Peyer's patch (tissue), 4 donors: ENCODE measurements at regions not wholly inside any gene's neighbourhood (a gene's known extent, or its start where the extent isn't known, plus 50 kb on each side); places are given as distances from the start of the nearest gene placed in this dataset.

ENCODE experiments used
- DNase-seq, 3 donors: peaks; one replicate each; pipeline ENCODE4 v3.0.0-alpha.2; 2017 to 2019
- H3K27ac ChIP-seq, 4 donors: fragments of 200-600 bp; sonication (generic); one replicate each; pipeline ENCODE4 v1.5.1; 2016 to 2019
- H3K27me3 ChIP-seq, 2 donors: fragments of 200-600 bp; sonication (generic); one replicate each; pipeline ENCODE4 v1.5.1; 2019
- H3K36me3 ChIP-seq, 3 donors: fragments of 200-600 bp; sonication (generic); one replicate each; pipeline ENCODE4 v1.5.1; 2016 to 2019
- H3K4me1 ChIP-seq, 4 donors: fragments of 200-600 bp; sonication (generic); one replicate each; pipeline ENCODE4 v1.5.1; 2016 to 2019
- H3K4me3 ChIP-seq, 4 donors: fragments of 200-600 bp; sonication (generic); 1 replicate in 3 of 4; 2 replicates in 1 of 4; pipeline ENCODE4 v1.5.1; 2016 to 2019; ENCODE audit warnings: mild to moderate bottlenecking in 1 of 4
- H3K9me3 ChIP-seq, 4 donors: fragments of 200-600 bp; sonication (generic); one replicate each; pipeline ENCODE4 v1.5.1; 2016 to 2019; ENCODE audit warnings: mild to moderate bottlenecking in 1 of 4
- POLR2A ChIP-seq, 2 donors: fragments of 450-650 bp; IDR thresholded peaks; one replicate each; pipeline ENCODE4 v1.5.1; 2017; ENCODE audit warnings: antibody characterized with exemption in 2 of 2, mild to moderate bottlenecking in 2 of 2, moderate library complexity in 2 of 2
- TF ChIP-seq, protein P1 (sequence below), 6 experiments: fragments of 450-650 bp in 4 of 6; fragments of 200-600 bp in 2 of 6; sonication (generic) in 1 of 6; IDR thresholded peaks; one replicate each; pipeline ENCODE4 v1.5.1; 2017 to 2019; ENCODE audit warnings: antibody characterized with exemption in 6 of 6, mild to moderate bottlenecking in 3 of 6, moderate library complexity in 1 of 6

DNA sequence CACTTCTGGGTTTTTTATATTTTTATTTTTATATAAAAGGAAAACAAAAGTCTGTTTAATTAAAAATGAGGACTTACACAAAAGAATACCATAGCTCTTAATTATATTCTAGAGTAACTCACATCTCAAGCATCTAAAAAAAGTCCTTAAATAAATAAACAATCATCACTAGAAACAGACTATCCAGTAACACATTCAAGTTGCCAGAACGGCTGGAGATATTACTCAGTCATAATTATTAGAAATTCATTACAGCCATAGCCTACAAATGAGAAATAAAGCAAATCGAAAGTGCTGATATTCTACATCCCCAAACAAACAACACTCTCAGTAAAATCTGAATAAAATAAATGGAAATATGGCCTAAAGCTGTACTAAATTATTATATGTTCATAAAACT lies 182.5 kb upstream of the C11orf58 start:
- no peak overlapping the region for H3K4me3 ChIP-seq
- DNase-seq, result no peak
- no peaks in the 10 kb centered on the region for H3K36me3 ChIP-seq
- no peak overlapping the region for H3K27ac ChIP-seq
- TF ChIP-seq, protein P1, sequence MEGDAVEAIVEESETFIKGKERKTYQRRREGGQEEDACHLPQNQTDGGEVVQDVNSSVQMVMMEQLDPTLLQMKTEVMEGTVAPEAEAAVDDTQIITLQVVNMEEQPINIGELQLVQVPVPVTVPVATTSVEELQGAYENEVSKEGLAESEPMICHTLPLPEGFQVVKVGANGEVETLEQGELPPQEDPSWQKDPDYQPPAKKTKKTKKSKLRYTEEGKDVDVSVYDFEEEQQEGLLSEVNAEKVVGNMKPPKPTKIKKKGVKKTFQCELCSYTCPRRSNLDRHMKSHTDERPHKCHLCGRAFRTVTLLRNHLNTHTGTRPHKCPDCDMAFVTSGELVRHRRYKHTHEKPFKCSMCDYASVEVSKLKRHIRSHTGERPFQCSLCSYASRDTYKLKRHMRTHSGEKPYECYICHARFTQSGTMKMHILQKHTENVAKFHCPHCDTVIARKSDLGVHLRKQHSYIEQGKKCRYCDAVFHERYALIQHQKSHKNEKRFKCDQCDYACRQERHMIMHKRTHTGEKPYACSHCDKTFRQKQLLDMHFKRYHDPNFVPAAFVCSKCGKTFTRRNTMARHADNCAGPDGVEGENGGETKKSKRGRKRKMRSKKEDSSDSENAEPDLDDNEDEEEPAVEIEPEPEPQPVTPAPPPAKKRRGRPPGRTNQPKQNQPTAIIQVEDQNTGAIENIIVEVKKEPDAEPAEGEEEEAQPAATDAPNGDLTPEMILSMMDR (IDR thresholded peaks at IDR 0.05), result no peak
- H3K4me1 ChIP-seq, result no peaks in the 10 kb centered on the region
- no peaks in the 10 kb centered on the region for H3K27me3 ChIP-seq
- H3K9me3 ChIP-seq, result no peaks in the 10 kb centered on the region

DNA sequence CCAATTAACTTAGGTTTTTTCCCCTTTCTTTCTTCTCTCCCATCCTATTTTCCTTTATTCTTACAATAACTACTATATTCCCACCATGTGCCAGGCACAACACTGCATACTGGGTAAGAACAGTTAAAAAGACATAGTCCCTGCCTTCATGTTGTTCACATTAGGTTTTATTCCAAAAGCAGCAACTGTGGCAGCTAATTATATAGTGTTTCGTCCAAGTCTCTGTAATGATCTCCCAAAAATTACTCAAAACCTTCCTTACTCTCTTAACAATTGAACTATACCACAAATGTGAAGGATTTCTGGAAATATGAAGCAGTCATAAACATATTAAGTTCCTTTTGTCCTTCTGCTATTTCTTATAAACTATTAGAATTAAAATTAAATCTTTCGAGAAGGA lies 184.1 kb upstream of the C11orf58 start:
- Histone ChIP-seq H3K36me3 (no peaks in the 10 kb centered on the region), H3K27me3 (no peaks in the 10 kb centered on the region), H3K27ac (no peak overlapping the region), H3K4me3 (no peak overlapping the region), H3K9me3 (no peaks in the 10 kb centered on the region), H3K4me1 (no peaks in the 10 kb centered on the region)
- no peak for DNase-seq
- TF ChIP-seq, protein P1 (IDR thresholded peaks at IDR 0.05), result no peak
- TF ChIP-seq POLR2A (IDR thresholded peaks at IDR 0.05), result no peak

DNA sequence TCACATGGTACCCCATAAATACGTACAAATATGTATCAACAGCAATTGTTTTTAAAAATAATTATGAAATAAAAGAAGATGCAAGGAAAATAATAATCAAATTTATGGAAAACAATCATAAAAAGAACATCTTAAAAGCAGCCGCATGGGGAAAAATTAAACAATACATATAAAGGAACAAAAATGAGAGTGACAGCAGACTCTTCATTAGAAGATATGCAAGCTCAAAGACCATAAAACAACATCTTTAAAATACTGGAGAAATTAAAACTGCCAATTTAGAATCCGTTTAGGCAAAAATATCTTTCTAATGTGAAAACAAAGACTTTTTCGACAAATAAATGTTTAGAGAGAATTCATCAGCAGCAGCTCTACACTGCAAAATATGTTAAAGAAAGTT lies 190.6 kb upstream of the C11orf58 start:
- DNase-seq, result no peak
- H3K4me1 ChIP-seq, result no peaks in the 10 kb centered on the region
- no peak overlapping the region for H3K27ac ChIP-seq
- no peaks in the 10 kb centered on the region for H3K27me3 ChIP-seq
- TF ChIP-seq, protein P1 (IDR thresholded peaks at IDR 0.05), result no peak
- no peak for TF ChIP-seq POLR2A (IDR thresholded peaks at IDR 0.05)
- no peaks in the 10 kb centered on the region for H3K9me3 ChIP-seq
- H3K36me3 ChIP-seq, result no peaks in the 10 kb centered on the region
- no peak overlapping the region for H3K4me3 ChIP-seq

DNA sequence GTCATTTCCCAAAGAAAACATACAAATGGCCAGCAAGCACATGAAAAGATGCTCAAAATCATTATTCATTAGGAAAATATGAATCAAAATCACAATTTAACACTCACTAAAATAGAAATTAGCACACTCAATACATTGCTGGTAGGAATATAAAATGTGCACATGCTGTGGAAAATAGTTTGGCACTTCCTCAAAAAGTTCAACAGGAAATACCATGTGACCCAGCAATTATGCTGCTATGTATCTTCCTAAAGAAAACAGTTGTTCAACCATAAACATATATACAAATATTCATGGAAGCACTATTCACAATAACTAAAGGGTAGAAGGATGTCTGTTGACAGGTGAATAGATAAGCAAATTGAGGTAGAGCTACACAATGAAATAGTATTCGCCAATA lies 187.3 kb upstream of the SOX6 start:
- TF ChIP-seq, protein P1 (IDR thresholded peaks at IDR 0.05), result no peak
- TF ChIP-seq POLR2A (IDR thresholded peaks at IDR 0.05), result no peak
- no peak for DNase-seq
- no peak overlapping the region for H3K27ac ChIP-seq
- no peaks in the 10 kb centered on the region for H3K4me1 ChIP-seq
- no peak overlapping the region for H3K4me3 ChIP-seq
- H3K36me3 ChIP-seq, result no peaks in the 10 kb centered on the region
- no peaks in the 10 kb centered on the region for H3K9me3 ChIP-seq
- H3K27me3 ChIP-seq, result no peaks in the 10 kb centered on the region

DNA sequence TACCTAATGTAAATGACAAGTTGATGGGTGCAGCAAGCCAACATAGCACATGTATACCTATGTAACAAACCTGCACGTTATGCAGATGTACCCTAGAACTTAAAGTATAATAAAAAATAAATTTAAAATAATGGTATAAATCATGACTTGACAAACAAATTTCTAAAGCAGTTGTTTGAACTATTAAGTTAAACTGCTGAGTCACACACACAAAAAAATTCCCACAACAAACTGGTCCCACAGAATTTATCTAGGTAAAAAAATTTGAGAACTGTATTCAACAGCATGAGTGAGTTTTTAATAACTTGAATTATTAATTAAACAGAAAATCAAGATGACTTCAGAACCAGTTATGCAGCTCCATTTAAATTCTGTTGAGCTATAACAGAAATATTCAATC lies 186.0 kb upstream of the SOX6 start:
- no peak for DNase-seq
- TF ChIP-seq, protein P1 (IDR thresholded peaks at IDR 0.05), result no peak
- TF ChIP-seq POLR2A (IDR thresholded peaks at IDR 0.05), result no peak
- Histone ChIP-seq H3K4me1 (no peaks in the 10 kb centered on the region), H3K9me3 (no peaks in the 10 kb centered on the region), H3K36me3 (no peaks in the 10 kb centered on the region), H3K27me3 (no peaks in the 10 kb centered on the region), H3K27ac (no peak overlapping the region), H3K4me3 (no peak overlapping the region)

GRCh38 chr11:16536513-16536912 lies 180.2 kb upstream of the SOX6 start:
- DNase-seq, result no peak

More at GRCh38 chr11:16536513-16536912, 180.2 kb upstream of the SOX6 start:
- TF ChIP-seq, protein P1 (IDR thresholded peaks at IDR 0.05), result no peak
- TF ChIP-seq POLR2A (IDR thresholded peaks at IDR 0.05), result no peak
- Histone ChIP-seq H3K36me3 (no peaks in the 10 kb centered on the region), H3K27me3 (no peaks in the 10 kb centered on the region), H3K27ac (no peak overlapping the region), H3K4me1 (no peaks in the 10 kb centered on the region), H3K4me3 (no peak overlapping the region), H3K9me3 (peaks cover 0 to 7% (median 0%) of the 10 kb centered on the region in 4 donors)
